HFF-Myc (cell line): ENCODE measurements at regions not wholly inside any gene's neighbourhood (a gene's known extent, or its start where the extent isn't known, plus 50 kb on each side); places are given as distances from the start of the nearest gene placed in this dataset.

Source experiments
- DNase-seq: peaks from one replicate; pipeline ENCODE4 v3.0.0-alpha.2; 2011; ENCODE audit warnings: low read depth; ENCODE audit errors: extremely low read depth
- H3K4me3 ChIP-seq: replicated peaks from 2 replicates; pipeline ENCODE4 v1.5.1; 2011; ENCODE audit warnings: low read depth, mild to moderate bottlenecking, control low read depth, low read length
- CTCF ChIP-seq: IDR thresholded peaks from 2 replicates; pipeline ENCODE4 v1.5.1; 2012; ENCODE audit warnings: mild to moderate bottlenecking, low read depth, low read length, control low read depth; ENCODE audit errors: missing control alignments

DNA sequence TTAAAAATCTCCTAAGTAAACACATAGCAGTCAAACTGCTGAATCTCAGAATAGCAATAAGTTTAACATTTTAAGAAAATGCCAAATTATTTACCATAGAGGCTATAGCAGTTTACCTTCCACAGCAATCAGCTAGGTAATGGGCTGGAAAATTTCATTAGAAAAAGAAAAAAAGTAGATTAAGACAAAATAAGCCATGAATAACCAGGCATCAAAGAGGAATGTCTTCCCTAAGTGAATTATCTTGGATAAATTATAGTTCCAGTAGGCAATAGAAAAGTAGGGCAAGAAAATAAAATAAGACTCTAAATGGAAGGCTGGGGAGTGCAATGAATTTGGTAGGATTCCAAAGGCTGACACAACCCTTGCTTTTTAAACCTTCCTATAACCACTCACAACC lies 722.8 kb downstream of the TRAM1L1 start:
- no peak for TF ChIP-seq CTCF
- H3K4me3 ChIP-seq = no peak overlapping the region
- DNase-seq = no peak

- no peak for TF ChIP-seq CTCF
- no peak for DNase-seq
- no peak overlapping the region for H3K4me3 ChIP-seq
These were observed 723.6 kb downstream of the TRAM1L1 start for GRCh38 chr4:116361790-116362189.

DNA sequence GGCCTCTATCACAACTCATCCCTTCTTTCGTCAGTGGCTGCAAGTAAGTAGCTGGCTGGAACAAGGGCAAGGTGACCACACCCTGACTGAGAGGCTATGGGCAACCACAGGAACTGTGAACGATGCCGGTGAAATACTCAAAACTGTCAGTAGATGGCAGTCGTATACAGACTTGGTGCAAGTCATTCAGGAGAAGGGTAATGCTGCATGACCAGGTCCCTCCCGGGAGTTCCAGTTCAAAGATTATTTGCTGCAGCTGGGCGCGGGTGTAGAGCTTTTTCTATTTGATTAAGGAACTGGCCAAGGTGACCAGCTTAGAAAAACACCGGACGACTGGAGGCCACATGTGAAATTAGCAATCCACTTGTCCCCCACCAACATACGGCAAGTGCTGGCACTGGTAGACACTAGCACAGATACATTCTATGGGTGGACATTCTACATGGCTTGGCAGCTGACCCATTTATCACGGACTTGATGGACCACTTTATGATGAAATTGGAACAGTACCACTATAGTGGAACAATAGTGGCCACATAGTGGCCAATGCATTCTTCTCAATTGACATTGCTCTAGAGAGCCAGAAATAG lies 726.6 kb downstream of the TRAM1L1 start:
- peak; percentile 44 for TF ChIP-seq CTCF
- no peak overlapping the region for H3K4me3 ChIP-seq
- peak; percentile 29 for DNase-seq

GRCh38 chr4:116357758-116358157 lies 727.6 kb downstream of the TRAM1L1 start:
- no peak for DNase-seq
- TF ChIP-seq CTCF = no peak

DNA sequence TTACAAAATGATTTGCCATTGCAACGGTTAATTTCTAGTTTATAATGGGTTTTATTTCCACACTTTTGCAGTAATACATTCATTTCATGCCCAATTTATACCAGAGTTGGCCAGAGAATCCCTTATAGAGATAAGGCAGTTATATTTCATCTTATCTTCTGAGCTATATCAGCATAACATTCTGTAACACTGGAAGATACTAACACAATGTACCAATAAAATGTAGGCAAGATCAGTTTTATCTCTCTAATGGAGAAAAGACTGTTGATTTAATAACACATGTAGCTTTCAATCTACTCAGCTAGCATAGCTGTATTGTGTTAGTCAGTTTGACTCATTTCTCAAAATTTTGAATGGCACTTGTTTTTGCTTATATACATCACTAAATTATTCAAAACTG lies 738.6 kb downstream of the TRAM1L1 start:
- no peak for DNase-seq
- TF ChIP-seq CTCF = no peak
- no peak overlapping the region for H3K4me3 ChIP-seq

More at GRCh38 chr4:116357758-116358157, 727.6 kb downstream of the TRAM1L1 start:
- no peak overlapping the region for H3K4me3 ChIP-seq

- H3K4me3 ChIP-seq = no peak overlapping the region
- DNase-seq = no peak
- TF ChIP-seq CTCF = no peak
These were observed 741.6 kb downstream of the TRAM1L1 start for GRCh38 chr4:116343809-116344208.

- TF ChIP-seq CTCF = no peak
- no peak for DNase-seq
- no peak overlapping the region for H3K4me3 ChIP-seq
These were observed 743.2 kb downstream of the TRAM1L1 start for GRCh38 chr4:116342143-116342542.
